ENCODE measurements at regions not wholly inside any gene's neighbourhood (a gene's known extent, or its start where the extent isn't known, plus 50 kb on each side); places are given as distances from the start of the nearest gene placed in this dataset.

DNA sequence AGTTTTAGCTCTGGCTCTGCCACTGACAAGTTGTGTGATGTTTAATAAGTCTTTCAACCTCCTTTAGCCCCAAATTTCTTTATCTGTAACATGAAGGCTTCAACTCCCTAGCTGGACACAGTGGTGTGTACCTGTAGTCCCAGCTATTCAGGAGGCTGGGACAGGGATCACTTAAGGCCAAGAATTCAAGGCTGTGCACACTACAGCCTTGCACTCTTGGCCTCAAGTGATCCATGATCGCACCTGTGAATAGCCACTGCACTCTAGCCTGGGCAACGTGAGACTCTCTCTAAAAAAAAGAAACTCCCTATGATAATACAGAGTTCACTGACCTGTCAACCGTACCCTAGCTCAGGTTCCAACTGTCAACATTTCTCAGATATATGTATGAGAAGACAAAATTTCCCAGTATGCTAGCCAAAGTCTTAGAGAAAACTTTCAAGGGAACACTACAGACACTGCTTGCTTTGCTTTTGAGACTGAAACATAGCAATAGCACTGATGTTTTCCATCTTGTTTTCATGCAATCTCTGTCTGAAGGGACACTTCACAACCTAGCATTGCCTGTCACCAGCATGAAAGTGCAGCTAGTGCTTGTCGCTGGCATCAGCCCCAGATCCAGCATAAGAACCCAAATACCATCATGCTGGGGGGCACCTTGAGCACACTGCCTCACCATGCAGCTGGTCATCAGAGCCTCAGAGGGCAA, 51.6 kb upstream of the PTPN13 start:
- no peak overlapping the region for H3K27ac ChIP-seq
- H3K9me3 ChIP-seq, result no peaks in the 10 kb centered on the region
- H3K36me3 ChIP-seq, result no peaks in the 10 kb centered on the region
- no peaks in the 10 kb centered on the region for H3K27me3 ChIP-seq
- DNase-seq (ENCODE audit: low spot score in 2 of 2), result no peak
- WGBS, result 91% methylated on average over 4 of the region's 4 CpGs
- TF ChIP-seq POLR2AphosphoS5 (IDR thresholded peaks at IDR 0.05) (no peak), EP300 (IDR thresholded peaks at IDR 0.05) (no peak), POLR2A (IDR thresholded peaks at IDR 0.05) (no peak)
- TF ChIP-seq, protein P1, sequence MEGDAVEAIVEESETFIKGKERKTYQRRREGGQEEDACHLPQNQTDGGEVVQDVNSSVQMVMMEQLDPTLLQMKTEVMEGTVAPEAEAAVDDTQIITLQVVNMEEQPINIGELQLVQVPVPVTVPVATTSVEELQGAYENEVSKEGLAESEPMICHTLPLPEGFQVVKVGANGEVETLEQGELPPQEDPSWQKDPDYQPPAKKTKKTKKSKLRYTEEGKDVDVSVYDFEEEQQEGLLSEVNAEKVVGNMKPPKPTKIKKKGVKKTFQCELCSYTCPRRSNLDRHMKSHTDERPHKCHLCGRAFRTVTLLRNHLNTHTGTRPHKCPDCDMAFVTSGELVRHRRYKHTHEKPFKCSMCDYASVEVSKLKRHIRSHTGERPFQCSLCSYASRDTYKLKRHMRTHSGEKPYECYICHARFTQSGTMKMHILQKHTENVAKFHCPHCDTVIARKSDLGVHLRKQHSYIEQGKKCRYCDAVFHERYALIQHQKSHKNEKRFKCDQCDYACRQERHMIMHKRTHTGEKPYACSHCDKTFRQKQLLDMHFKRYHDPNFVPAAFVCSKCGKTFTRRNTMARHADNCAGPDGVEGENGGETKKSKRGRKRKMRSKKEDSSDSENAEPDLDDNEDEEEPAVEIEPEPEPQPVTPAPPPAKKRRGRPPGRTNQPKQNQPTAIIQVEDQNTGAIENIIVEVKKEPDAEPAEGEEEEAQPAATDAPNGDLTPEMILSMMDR (IDR thresholded peaks at IDR 0.05), result no peak
- H3K4me1 ChIP-seq, result peaks cover 8% of the 10 kb centered on the region
- no peak overlapping the region for H3K4me3 ChIP-seq

DNA sequence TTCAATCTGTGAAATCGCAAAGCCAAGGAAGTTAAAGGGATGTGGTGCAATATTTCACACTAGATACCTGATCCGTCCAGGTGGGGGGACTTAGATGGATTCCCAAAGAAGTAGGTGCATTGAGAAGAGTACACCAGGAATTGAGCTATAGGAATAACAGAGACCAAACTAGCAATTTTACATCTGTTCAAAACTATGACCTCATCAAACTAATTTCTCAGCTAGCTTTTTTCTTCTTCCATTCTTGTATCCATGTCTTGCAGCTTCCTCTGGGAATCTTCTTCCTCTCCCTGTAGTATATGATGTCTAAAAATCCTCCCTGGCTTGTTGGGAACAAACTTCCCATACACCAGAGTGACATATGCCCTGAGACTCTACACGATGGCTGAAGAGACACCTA, 51.0 kb upstream of the PTPN13 start:
- Histone ChIP-seq H3K4me1 (peaks cover 8% of the 10 kb centered on the region), H3K27me3 (no peaks in the 10 kb centered on the region), H3K4me3 (no peak overlapping the region), H3K27ac (no peak overlapping the region), H3K36me3 (no peaks in the 10 kb centered on the region), H3K9me3 (no peaks in the 10 kb centered on the region)
- TF ChIP-seq, protein P1 (IDR thresholded peaks at IDR 0.05), result no peak
- TF ChIP-seq EP300 (IDR thresholded peaks at IDR 0.05), result no peak
- TF ChIP-seq POLR2A (IDR thresholded peaks at IDR 0.05), result no peak
- TF ChIP-seq POLR2AphosphoS5 (IDR thresholded peaks at IDR 0.05), result no peak
- WGBS, result 70% methylated on average over 3 of the region's 3 CpGs
- no peak for DNase-seq (ENCODE audit: low spot score in 2 of 2)

DNA sequence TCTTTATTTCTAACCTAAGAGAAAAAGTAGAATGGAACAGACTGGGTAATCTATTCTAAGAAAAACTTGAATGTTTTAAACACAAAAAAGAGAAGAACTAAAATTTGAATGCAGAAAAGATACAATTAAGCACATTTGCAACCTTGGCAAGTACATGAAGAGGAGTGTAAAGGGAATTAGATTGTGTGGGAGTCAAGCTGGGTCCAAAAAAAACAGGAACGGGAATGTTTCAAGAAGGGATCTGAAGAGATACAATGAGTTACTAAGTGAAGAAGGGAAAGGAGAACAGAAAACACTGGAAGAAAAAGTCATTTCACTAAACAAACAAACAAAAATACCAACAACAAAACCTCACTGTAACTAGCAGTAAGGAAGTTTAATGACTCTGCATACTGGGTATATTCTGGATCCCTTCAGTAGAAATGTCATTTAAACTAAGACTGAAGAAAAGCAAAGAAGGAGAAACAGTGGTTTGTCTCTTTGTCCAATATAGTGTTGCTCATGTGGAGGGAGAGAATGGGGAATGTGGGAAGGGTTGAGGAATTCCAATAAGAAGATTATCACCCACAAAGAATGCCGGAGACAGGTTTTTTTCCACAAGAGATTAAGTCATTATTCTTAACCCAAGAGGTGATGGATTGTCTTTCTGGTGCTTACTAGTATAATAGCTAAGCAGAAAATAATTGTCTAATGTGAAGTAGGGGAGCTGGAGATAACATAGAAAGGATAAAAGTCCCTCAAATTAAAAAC, 50.4 kb upstream of the PTPN13 start:
- no peaks in the 10 kb centered on the region for H3K36me3 ChIP-seq
- no peaks in the 10 kb centered on the region for H3K9me3 ChIP-seq
- no peak overlapping the region for H3K4me3 ChIP-seq
- no peaks in the 10 kb centered on the region for H3K27me3 ChIP-seq
- peaks cover 8% of the 10 kb centered on the region for H3K4me1 ChIP-seq
- TF ChIP-seq POLR2AphosphoS5 (IDR thresholded peaks at IDR 0.05), result no peak
- TF ChIP-seq, protein P1 (IDR thresholded peaks at IDR 0.05), result no peak
- TF ChIP-seq EP300 (IDR thresholded peaks at IDR 0.05), result no peak
- no peak for TF ChIP-seq POLR2A (IDR thresholded peaks at IDR 0.05)
- WGBS, result 48% methylated on average over 2 of the region's 2 CpGs
- no peak for DNase-seq (ENCODE audit: low spot score in 2 of 2)
- H3K27ac ChIP-seq, result no peak overlapping the region

DNA sequence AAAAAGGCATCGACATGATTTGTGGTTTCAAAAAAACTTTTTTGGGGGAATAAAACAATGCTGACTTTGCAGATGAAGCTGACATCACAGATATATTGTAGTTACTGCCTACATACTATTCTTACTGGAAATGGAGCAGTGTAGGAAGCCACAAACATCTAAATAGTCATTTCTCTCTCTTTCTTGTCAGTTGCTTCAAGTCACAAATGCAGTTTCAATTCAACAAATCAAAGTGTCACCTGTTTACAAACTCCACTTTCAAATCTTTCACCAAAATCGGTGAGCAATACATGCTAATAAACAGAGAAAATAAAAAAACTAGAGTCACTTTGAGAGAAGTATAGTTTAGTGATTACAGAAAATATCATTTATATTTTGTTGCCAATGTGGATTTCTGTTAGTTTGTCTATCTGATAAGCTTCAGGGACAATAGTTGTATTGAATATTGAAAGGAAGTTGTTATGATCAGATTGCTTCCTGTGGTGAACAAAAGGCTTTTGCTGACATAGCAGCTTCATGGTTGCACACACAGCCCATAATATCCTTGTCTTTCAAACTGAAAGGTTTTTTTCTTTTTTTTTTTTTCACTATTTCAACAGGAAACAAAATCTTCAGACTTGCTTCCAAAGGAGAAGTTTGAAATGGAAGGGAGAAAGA, 49.7 kb upstream of the PTPN13 start:
- DNase-seq (ENCODE audit: low spot score in 2 of 2), result no peak
- Histone ChIP-seq H3K27me3 (no peaks in the 10 kb centered on the region), H3K36me3 (no peaks in the 10 kb centered on the region), H3K4me3 (no peak overlapping the region), H3K9me3 (no peaks in the 10 kb centered on the region), H3K4me1 (peaks cover 8% of the 10 kb centered on the region), H3K27ac (no peak overlapping the region)
- TF ChIP-seq POLR2AphosphoS5 (IDR thresholded peaks at IDR 0.05), result no peak
- no peak for TF ChIP-seq POLR2A (IDR thresholded peaks at IDR 0.05)
- TF ChIP-seq EP300 (IDR thresholded peaks at IDR 0.05), result no peak
- TF ChIP-seq, protein P1 (IDR thresholded peaks at IDR 0.05), result no peak
- WGBS, result 56% methylated on average over 2 of the region's 2 CpGs

Data from suprapubic skin (tissue), 4 donors.